Neuronal stem cell (in vitro differentiated cells): ENCODE measurements at regions not wholly inside any gene's neighbourhood (a gene's known extent, or its start where the extent isn't known, plus 50 kb on each side); places are given as distances from the start of the nearest gene placed in this dataset.

Source experiments
- DNase-seq: peaks from one replicate; pipeline ENCODE4 v3.0.0-alpha.2; 2013; ENCODE audit warnings: low spot score
- H2AFZ ChIP-seq: one replicate; pipeline ENCODE4 v1.6.1; 2013; ENCODE audit warnings: mild to moderate bottlenecking, low read length, inconsistent platforms
- H2AK5ac ChIP-seq: 2 replicates; pipeline ENCODE4 v1.6.1; 2013; ENCODE audit warnings: low read depth, mild to moderate bottlenecking, inconsistent platforms, low read length, moderate library complexity, mixed read lengths
- H2BK120ac ChIP-seq: 2 replicates; pipeline ENCODE4 v1.6.1; 2013; ENCODE audit warnings: low read depth, mild to moderate bottlenecking, inconsistent platforms, low read length, moderate library complexity, mixed read lengths
- H2BK12ac ChIP-seq: one replicate; pipeline ENCODE4 v1.6.1; 2013; ENCODE audit warnings: low read length, inconsistent platforms
- H2BK15ac ChIP-seq: 2 replicates; pipeline ENCODE4 v1.6.1; 2013; ENCODE audit warnings: mild to moderate bottlenecking, low read length, inconsistent platforms, mixed read lengths
- H2BK5ac ChIP-seq: one replicate; pipeline ENCODE4 v1.6.1; 2013; ENCODE audit warnings: inconsistent platforms, mild to moderate bottlenecking, low read length, moderate library complexity
- H3K14ac ChIP-seq: one replicate; pipeline ENCODE4 v1.6.1; 2013; ENCODE audit warnings: low read length, inconsistent platforms
- H3K18ac ChIP-seq: 2 replicates; pipeline ENCODE4 v1.6.1; 2013; ENCODE audit warnings: low read length, inconsistent platforms
- H3K23ac ChIP-seq: 2 replicates; pipeline ENCODE4 v1.6.1; 2013; ENCODE audit warnings: low read depth, mild to moderate bottlenecking, mixed read lengths, low read length, inconsistent platforms; ENCODE audit not compliant: poor library complexity
- H3K27ac ChIP-seq: replicated peaks from 3 replicates; pipeline ENCODE4 v1.5.1; 2013; ENCODE audit warnings: low read length, inconsistent platforms
- H3K27me3 ChIP-seq, 3 experiments: 2 replicates each; pipeline ENCODE4 v1.6.1; 2013; ENCODE audit warnings: low read length in 3 of 3, mild to moderate bottlenecking in 2 of 3, inconsistent platforms in 1 of 3, low read depth in 1 of 3, mixed read lengths in 1 of 3, moderate library complexity in 1 of 3; ENCODE audit not compliant: control insufficient read depth in 3 of 3, insufficient read depth in 3 of 3
- H3K36me3 ChIP-seq, 2 donors: replicated peaks in 1 of 2; 2 replicates each; pipeline ENCODE4 v1.6.1; 2013; ENCODE audit warnings: low read length in 2 of 2; ENCODE audit not compliant: control insufficient read depth in 2 of 2, insufficient read depth in 2 of 2
- H3K4ac ChIP-seq: 2 replicates; pipeline ENCODE4 v1.6.1; 2013; ENCODE audit warnings: inconsistent platforms, mild to moderate bottlenecking, low read length, moderate library complexity
- H3K4me1 ChIP-seq, 2 donors: 1 replicate in 1 of 2; 2 replicates in 1 of 2; pipeline ENCODE4 v1.6.1; 2013; ENCODE audit warnings: low read length in 2 of 2, low read depth in 1 of 2; ENCODE audit not compliant: control insufficient read depth in 2 of 2, insufficient read depth in 1 of 2
- H3K4me2 ChIP-seq: one replicate; pipeline ENCODE4 v1.6.1; 2013; ENCODE audit warnings: mild to moderate bottlenecking, low read length, inconsistent platforms; ENCODE audit not compliant: insufficient read depth, poor library complexity, severe bottlenecking
- H3K4me3 ChIP-seq, 2 donors: 2 replicates each; pipeline ENCODE4 v1.5.1; 2013; ENCODE audit warnings: low read length in 2 of 2, mild to moderate bottlenecking in 2 of 2, inconsistent platforms in 1 of 2, moderate library complexity in 1 of 2
- H3K79me1 ChIP-seq: one replicate; pipeline ENCODE4 v1.6.1; 2013; ENCODE audit warnings: low read depth, mild to moderate bottlenecking, inconsistent platforms, low read length, moderate library complexity
- H3K9ac ChIP-seq: one replicate; pipeline ENCODE4 v1.6.1; 2013; ENCODE audit warnings: mild to moderate bottlenecking, low read depth, low read length, inconsistent platforms; ENCODE audit not compliant: poor library complexity
- H3K9me3 ChIP-seq, 2 donors: replicated peaks in 1 of 2; 2 replicates each; pipeline versions ENCODE3 to v1.6.1; 2013; ENCODE audit warnings: low read length in 2 of 2, mild to moderate bottlenecking in 2 of 2, inconsistent platforms in 1 of 2, low read depth in 1 of 2, mixed read lengths in 1 of 2, moderate library complexity in 1 of 2; ENCODE audit not compliant: control insufficient read depth in 2 of 2, insufficient read depth in 1 of 2
- H4K8ac ChIP-seq: one replicate; pipeline ENCODE4 v1.6.1; 2013; ENCODE audit warnings: low read depth, mild to moderate bottlenecking, inconsistent platforms, low read length, moderate library complexity
- H4K91ac ChIP-seq: one replicate; pipeline ENCODE4 v1.6.1; 2013; ENCODE audit warnings: low read length, low read depth, mild to moderate bottlenecking, inconsistent platforms; ENCODE audit not compliant: poor library complexity
- WGBS, 2 donors: extraction: QIAGEN DNeasy Blood & Tissue Kit; methylation state at CpG; one replicate each; pipeline ENCODE4 v1.1.7; 2013; ENCODE audit warnings: missing lambda C conversion rate in 2 of 2, mixed read lengths in 1 of 2; ENCODE audit not compliant: insufficient read length in 2 of 2, insufficient replicate concordance in 1 of 2; ENCODE audit errors: extremely low coverage in 2 of 2; 5-methylcytosine and 5-hydroxymethylcytosine counted together

DNA sequence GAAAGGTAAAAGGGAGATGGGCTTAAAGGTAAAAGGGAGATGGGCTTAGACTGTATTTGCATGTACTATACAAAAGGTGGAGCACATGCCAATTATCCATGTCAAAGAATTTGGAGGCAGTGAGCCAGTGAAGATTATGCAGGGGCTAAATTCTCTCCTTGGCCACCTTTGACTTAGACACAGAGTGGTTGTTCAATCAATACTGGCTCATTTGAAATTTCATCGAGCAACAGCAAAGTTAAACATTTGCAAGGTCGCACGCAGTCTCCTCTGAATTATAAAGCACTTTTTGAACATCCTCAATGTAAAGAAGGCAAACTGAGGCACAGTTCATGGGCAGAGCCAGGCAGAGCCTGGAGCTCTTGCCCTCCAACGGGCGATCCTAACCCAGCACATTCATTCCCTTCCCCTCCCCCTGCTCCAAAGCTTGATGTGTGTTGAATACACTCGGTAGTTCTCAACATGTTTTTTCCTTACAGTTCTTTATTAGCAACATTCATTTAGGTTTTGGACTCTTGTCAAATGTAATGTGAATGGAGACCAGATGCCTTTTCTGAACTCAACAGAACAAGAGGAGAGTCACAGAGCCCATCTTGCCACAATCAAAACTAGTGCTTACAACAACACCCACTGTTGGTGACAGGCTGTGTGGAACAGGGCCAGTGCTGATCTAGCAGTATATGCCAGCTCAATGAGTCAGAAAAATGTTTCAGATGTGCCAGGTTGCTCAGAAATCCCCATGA is 169.7 kb upstream of the G2E3 start:
- Histone ChIP-seq H3K27me3 (no peaks in the 10 kb centered on the region), H3K4me2 (no peak overlapping the region), H2BK5ac (no peak overlapping the region), H3K79me1 (no peaks in the 10 kb centered on the region), H3K4ac (no peak overlapping the region), H3K27ac (no peak overlapping the region), H2AK5ac (no peak overlapping the region), H3K14ac (no peak overlapping the region), H3K9ac (no peak overlapping the region), H4K8ac (no peak overlapping the region), H3K36me3 (no peaks in the 10 kb centered on the region), H3K9me3 (no peaks in the 10 kb centered on the region), H2BK12ac (no peak overlapping the region), H3K4me3 (no peak overlapping the region), H2BK120ac (no peak overlapping the region), H3K18ac (no peak overlapping the region), H2AFZ (no peak overlapping the region), H3K4me1 (peaks cover 0 to 4% of the 10 kb centered on the region in 2 donors), H4K91ac (no peak overlapping the region), H3K23ac (no peak overlapping the region), H2BK15ac (no peak overlapping the region)
- DNase-seq: no peak
- WGBS, 2 donors: no CpG with 5 or more reads among the region's 6 CpGs

DNA sequence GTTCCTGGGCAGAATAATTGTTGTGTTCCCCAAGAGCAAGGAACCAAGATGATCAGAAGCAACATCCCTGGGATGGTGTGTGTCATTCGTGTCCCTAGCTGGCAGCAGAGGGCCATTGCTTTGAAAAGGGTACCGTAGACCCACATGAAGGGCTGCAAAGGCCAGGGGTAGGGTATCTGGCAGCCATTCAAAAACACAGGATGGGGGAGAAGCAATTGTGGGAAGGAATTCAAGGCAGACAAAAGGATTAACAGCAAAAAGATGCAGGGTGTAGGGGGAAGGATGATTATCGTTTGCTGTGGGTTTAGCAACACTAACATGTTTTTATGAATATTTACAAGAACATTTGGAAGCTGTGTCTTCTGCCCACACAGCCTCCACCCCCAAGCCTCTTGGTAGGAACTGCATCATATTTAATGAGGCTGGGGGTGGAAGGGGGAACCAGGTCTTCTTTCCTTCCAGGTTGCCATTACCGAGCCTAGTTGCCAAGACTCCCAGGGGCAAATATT is 169.0 kb upstream of the G2E3 start:
- Histone ChIP-seq H3K4ac (no peak overlapping the region), H3K79me1 (no peaks in the 10 kb centered on the region), H4K91ac (no peak overlapping the region), H3K9ac (no peak overlapping the region), H2BK12ac (no peak overlapping the region), H3K4me3 (no peak overlapping the region), H2BK15ac (no peak overlapping the region), H3K18ac (no peak overlapping the region), H2AK5ac (no peak overlapping the region), H3K23ac (no peak overlapping the region), H3K36me3 (no peaks in the 10 kb centered on the region), H3K27ac (no peak overlapping the region), H2BK5ac (no peak overlapping the region), H3K9me3 (no peaks in the 10 kb centered on the region), H3K4me1 (peaks cover 0 to 4% of the 10 kb centered on the region in 2 donors), H3K27me3 (no peaks in the 10 kb centered on the region), H2BK120ac (no peak overlapping the region), H3K14ac (no peak overlapping the region), H2AFZ (no peak overlapping the region), H4K8ac (no peak overlapping the region), H3K4me2 (no peak overlapping the region)
- WGBS, 2 donors: no CpG with 5 or more reads among the region's 4 CpGs
- DNase-seq: no peak

DNA sequence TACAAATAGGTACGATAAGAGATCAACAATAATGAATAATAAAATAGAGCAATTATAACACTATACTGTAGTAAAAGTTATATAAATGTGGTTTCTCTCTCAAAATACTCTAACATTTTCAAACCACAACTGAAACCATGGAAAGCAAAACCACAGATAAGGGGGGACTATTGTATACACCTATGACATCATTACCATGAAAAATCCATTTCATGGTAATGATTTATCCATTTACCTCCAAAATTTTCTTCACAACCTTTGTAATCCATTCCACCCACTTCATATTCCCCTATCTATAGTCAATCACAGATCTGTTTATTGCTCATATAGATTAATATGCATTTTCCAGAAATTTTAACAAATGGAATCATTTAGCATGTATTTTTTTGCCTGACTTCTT is 163.9 kb upstream of the G2E3 start:
- Histone ChIP-seq H2BK12ac (no peak overlapping the region), H2AFZ (no peak overlapping the region), H4K8ac (no peak overlapping the region), H3K4me1 (no peaks in the 10 kb centered on the region), H3K36me3 (no peaks in the 10 kb centered on the region), H4K91ac (no peak overlapping the region), H3K9me3 (no peaks in the 10 kb centered on the region), H2BK15ac (no peak overlapping the region), H3K18ac (no peak overlapping the region), H3K4me2 (no peak overlapping the region), H2BK5ac (no peak overlapping the region), H3K9ac (no peak overlapping the region), H3K4me3 (no peak overlapping the region), H3K27ac (no peak overlapping the region), H2BK120ac (no peak overlapping the region), H2AK5ac (no peak overlapping the region), H3K4ac (no peak overlapping the region), H3K27me3 (no peaks in the 10 kb centered on the region), H3K14ac (no peak overlapping the region), H3K23ac (no peak overlapping the region), H3K79me1 (no peaks in the 10 kb centered on the region)
- WGBS, 2 donors: no CpG with 5 or more reads among the region's 1 CpG
- DNase-seq: no peak

DNA sequence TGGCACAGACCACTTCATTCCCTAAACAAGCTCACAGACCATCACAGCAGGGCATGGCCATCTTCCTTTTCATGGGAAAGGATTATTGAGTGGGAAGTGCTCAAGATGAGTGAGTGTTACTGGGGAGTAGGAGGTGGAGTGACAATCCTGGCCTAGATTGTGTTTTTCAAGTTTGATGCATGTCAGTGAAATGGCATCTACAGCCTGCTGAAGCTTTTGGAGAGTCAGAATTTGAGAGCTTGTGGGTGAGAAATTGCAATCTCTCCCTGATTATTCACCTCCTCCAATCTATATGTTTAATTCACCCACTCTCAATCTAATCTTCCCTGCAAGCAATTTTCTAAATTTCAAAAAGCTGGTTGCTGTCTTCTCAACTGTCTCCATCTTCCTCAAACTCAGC is 156.1 kb upstream of the G2E3 start:
- Histone ChIP-seq H2BK15ac (no peak overlapping the region), H3K9me3 (no peaks in the 10 kb centered on the region), H2AFZ (no peak overlapping the region), H3K27ac (no peak overlapping the region), H3K4ac (no peak overlapping the region), H2BK5ac (no peak overlapping the region), H2BK12ac (no peak overlapping the region), H3K27me3 (no peaks in the 10 kb centered on the region), H3K9ac (no peak overlapping the region), H3K18ac (no peak overlapping the region), H3K14ac (no peak overlapping the region), H3K4me1 (peaks cover 0 to 1% of the 10 kb centered on the region in 2 donors), H3K4me3 (no peak overlapping the region), H2AK5ac (no peak overlapping the region), H3K23ac (no peak overlapping the region), H4K91ac (no peak overlapping the region), H2BK120ac (no peak overlapping the region), H3K79me1 (no peaks in the 10 kb centered on the region), H4K8ac (no peak overlapping the region), H3K36me3 (no peaks in the 10 kb centered on the region), H3K4me2 (no peak overlapping the region)
- no peak for DNase-seq
